ENCODE measurements at regions not wholly inside any gene's neighbourhood (a gene's known extent, or its start where the extent isn't known, plus 50 kb on each side); places are given as distances from the start of the nearest gene placed in this dataset.

DNA sequence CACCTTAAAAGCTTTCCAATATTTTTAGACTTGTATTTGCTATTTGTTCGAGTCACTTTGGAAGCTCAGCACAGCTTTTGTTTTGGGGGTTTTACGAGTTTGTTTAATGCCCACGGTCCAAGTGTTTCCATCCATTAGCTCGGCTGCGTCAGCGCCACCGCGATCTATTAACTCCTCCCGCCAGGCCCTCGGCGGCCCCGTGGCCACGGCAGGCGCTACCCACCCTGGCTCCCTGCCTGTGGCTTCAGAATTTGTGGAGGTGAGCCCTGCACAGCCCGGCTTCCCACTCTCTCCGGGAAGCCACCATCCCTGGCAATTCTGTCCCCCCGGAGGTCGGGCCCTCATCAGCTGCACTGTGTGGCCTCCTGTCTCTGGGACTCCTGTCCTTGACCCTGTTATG lies 648.5 kb downstream of the BRD1 start:
- ChIA-PET RAD21 (ENCODE audit: low non-redundant PET in 1 of 2, low total read pairs in 2 of 2, uncharacterized antibody in 2 of 2, unreplicated experiment in 2 of 2) (no interaction called here), POLR2A (no interaction called here), CTCF (no interaction called here)
- no peaks in the 10 kb centered on the region for H3K79me2 ChIP-seq (ENCODE audit: insufficient read depth, low read length)
- no TSS peak for BruUV-seq (replicated peaks)
- no peak for DNase-seq (ENCODE audit: low read depth, low spot score)
- intact Hi-C loops (cut with micrococcal nuclease) = no loop called here
- no peak overlapping the region for H3K4me3 ChIP-seq (replicated peaks in 1 of 2; ENCODE audit: low read depth in 1 of 2, low read length in 2 of 2)
- no peaks in the 10 kb centered on the region for H3K9me3 ChIP-seq (ENCODE audit: control insufficient read depth in 1 of 2, insufficient read depth in 1 of 2, low read depth in 1 of 2, low read length in 2 of 2)
- H3K27me3 ChIP-seq (ENCODE audit: insufficient read depth, low read length) = peaks cover 17% of the 10 kb centered on the region; the same call in 1 of the 2 replicates
- H3K27ac ChIP-seq (ENCODE audit: low read depth, low read length) = no peak overlapping the region
- no peak overlapping the region for H3K9ac ChIP-seq (ENCODE audit: low read length)
- no peaks in the 10 kb centered on the region for H3K9me2 ChIP-seq (ENCODE audit: insufficient read depth)
- no peaks in the 10 kb centered on the region for H3K36me3 ChIP-seq (ENCODE audit: control insufficient read depth in 1 of 2, insufficient read depth in 2 of 2, low read length in 2 of 2)
- H2AFZ ChIP-seq (ENCODE audit: low read depth, low read length, poor library complexity, severe bottlenecking) = no peak overlapping the region
- no peaks in the 10 kb centered on the region for H4K20me1 ChIP-seq (ENCODE audit: insufficient read depth)
- H3K4me1 ChIP-seq (ENCODE audit: control insufficient read depth in 1 of 2, insufficient read depth in 2 of 2, low read length in 2 of 2) = no peaks in the 10 kb centered on the region
- no peak for TF ChIP-seq TCF7L2 (IDR thresholded peaks at IDR 0.05; ENCODE audit: borderline replicate concordance, extremely low read depth, insufficient read depth, insufficient read length)
- TF ChIP-seq, protein P1, sequence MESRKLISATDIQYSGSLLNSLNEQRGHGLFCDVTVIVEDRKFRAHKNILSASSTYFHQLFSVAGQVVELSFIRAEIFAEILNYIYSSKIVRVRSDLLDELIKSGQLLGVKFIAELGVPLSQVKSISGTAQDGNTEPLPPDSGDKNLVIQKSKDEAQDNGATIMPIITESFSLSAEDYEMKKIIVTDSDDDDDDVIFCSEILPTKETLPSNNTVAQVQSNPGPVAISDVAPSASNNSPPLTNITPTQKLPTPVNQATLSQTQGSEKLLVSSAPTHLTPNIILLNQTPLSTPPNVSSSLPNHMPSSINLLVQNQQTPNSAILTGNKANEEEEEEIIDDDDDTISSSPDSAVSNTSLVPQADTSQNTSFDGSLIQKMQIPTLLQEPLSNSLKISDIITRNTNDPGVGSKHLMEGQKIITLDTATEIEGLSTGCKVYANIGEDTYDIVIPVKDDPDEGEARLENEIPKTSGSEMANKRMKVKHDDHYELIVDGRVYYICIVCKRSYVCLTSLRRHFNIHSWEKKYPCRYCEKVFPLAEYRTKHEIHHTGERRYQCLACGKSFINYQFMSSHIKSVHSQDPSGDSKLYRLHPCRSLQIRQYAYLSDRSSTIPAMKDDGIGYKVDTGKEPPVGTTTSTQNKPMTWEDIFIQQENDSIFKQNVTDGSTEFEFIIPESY (IDR thresholded peaks at IDR 0.05; ENCODE audit: extremely low read depth, insufficient replicate concordance, low read length) = no peak
- TF ChIP-seq CEBPB (IDR thresholded peaks at IDR 0.05; ENCODE audit: low read depth) = no peak
- TF ChIP-seq, protein P2, sequence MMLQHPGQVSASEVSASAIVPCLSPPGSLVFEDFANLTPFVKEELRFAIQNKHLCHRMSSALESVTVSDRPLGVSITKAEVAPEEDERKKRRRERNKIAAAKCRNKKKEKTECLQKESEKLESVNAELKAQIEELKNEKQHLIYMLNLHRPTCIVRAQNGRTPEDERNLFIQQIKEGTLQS (IDR thresholded peaks at IDR 0.05) = no peak
- TF ChIP-seq CBX3 (IDR thresholded peaks at IDR 0.05; ENCODE audit: low read depth) = no peak
- TF ChIP-seq POLR2A (IDR thresholded peaks at IDR 0.05; ENCODE audit: borderline replicate concordance, extremely low read depth, insufficient read depth, insufficient read length) = no peak
- ATAC-seq = no peak
- no peak overlapping the region for H3K4me2 ChIP-seq (ENCODE audit: low read length)

DNA sequence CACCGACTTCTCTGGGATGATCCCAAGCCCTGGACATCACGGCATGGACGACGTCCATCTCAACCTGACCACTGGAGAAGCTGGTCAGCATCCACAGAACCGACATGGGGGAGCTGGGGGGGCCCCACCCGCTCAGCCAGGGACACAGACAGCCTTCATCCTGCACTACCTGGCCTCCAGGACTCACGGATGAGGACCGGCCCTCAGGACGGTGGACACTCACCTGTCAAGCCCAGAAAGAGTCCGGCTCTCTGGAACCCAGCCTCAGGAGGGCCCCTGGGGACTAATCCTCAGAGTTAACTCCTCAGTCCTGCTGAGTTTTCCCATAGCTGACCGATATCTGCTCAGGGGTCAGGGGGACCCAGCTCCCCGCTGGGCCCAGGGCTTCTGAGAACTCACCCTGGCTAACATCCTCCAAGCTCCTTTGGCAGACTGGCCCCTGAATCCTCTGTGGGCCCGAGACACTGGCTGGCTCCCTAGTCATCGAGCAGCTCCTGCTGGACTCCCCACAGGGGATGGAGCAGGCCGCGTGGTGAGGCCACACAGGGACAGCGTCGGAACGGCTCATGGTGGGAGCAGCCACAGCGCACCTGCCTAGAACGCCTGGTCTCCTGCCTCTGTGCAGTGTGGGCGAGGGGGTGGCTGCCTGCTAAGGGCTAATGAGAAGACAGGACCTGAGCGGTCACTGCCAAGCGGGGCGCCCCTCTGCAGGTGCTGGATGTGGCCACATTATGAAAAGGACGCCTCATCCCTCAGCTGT lies 649.2 kb downstream of the BRD1 start:
- ChIA-PET RAD21 (ENCODE audit: low non-redundant PET in 1 of 2, low total read pairs in 2 of 2, uncharacterized antibody in 2 of 2, unreplicated experiment in 2 of 2) (no interaction called here), POLR2A (no interaction called here), CTCF (no interaction called here)
- Histone ChIP-seq H3K36me3 (ENCODE audit: control insufficient read depth in 1 of 2, insufficient read depth in 2 of 2, low read length in 2 of 2) (no peaks in the 10 kb centered on the region), H3K9ac (ENCODE audit: low read length) (no peak overlapping the region), H4K20me1 (ENCODE audit: insufficient read depth) (no peaks in the 10 kb centered on the region), H3K27me3 (ENCODE audit: insufficient read depth, low read length) (peaks cover 23% of the 10 kb centered on the region; the same call in 1 of the 2 replicates), H3K27ac (ENCODE audit: low read depth, low read length) (no peak overlapping the region), H3K9me2 (ENCODE audit: insufficient read depth) (no peaks in the 10 kb centered on the region), H3K4me2 (ENCODE audit: low read length) (no peak overlapping the region), H2AFZ (ENCODE audit: low read depth, low read length, poor library complexity, severe bottlenecking) (no peak overlapping the region), H3K4me3 (replicated peaks in 1 of 2; ENCODE audit: low read depth in 1 of 2, low read length in 2 of 2) (no peak overlapping the region), H3K9me3 (ENCODE audit: control insufficient read depth in 1 of 2, insufficient read depth in 1 of 2, low read depth in 1 of 2, low read length in 2 of 2) (no peaks in the 10 kb centered on the region), H3K4me1 (ENCODE audit: control insufficient read depth in 1 of 2, insufficient read depth in 2 of 2, low read length in 2 of 2) (no peaks in the 10 kb centered on the region), H3K79me2 (ENCODE audit: insufficient read depth, low read length) (no peaks in the 10 kb centered on the region)
- intact Hi-C loops (cut with micrococcal nuclease) = no loop called here
- DNase-seq (ENCODE audit: low read depth, low spot score) (no peak), ATAC-seq (no peak)
- no TSS peak for BruUV-seq (replicated peaks)
- TF ChIP-seq, protein P1 (IDR thresholded peaks at IDR 0.05; ENCODE audit: extremely low read depth, insufficient replicate concordance, low read length) = no peak
- TF ChIP-seq FOSL1 (IDR thresholded peaks at IDR 0.05; ENCODE audit: low read depth) (no peak), CBX3 (IDR thresholded peaks at IDR 0.05; ENCODE audit: low read depth) (no peak), SP1 (IDR thresholded peaks at IDR 0.05; ENCODE audit: low read depth) (no peak)
